Subcutaneous abdominal adipose tissue (tissue), 5 donors: ENCODE measurements at regions not wholly inside any gene's neighbourhood (a gene's known extent, or its start where the extent isn't known, plus 50 kb on each side); places are given as distances from the start of the nearest gene placed in this dataset.

Experiments used
- H3K27ac ChIP-seq: one replicate; pipeline ENCODE4 v1.7.0; 2013; ENCODE audit warnings: low read depth, mild to moderate bottlenecking, inconsistent platforms, low read length, moderate library complexity
- H3K27me3 ChIP-seq, 5 donors: one replicate each; pipeline ENCODE4 v1.7.0; 2013; ENCODE audit warnings: low read length in 5 of 5, inconsistent platforms in 1 of 5; ENCODE audit not compliant: control insufficient read depth in 5 of 5, insufficient read depth in 4 of 5
- H3K36me3 ChIP-seq, 5 donors: one replicate each; pipeline ENCODE4 v1.7.0; 2013; ENCODE audit warnings: low read length in 5 of 5; ENCODE audit not compliant: control insufficient read depth in 5 of 5, insufficient read depth in 5 of 5
- H3K4me1 ChIP-seq, 5 donors: one replicate each; pipeline ENCODE4 v1.7.0; 2013; ENCODE audit warnings: low read length in 5 of 5, mild to moderate bottlenecking in 3 of 5, moderate library complexity in 1 of 5; ENCODE audit not compliant: control insufficient read depth in 5 of 5, insufficient read depth in 5 of 5
- H3K4me3 ChIP-seq, 5 donors: one replicate each; pipeline ENCODE4 v1.7.0; 2013; ENCODE audit warnings: low read length in 5 of 5, low read depth in 1 of 5
- H3K9ac ChIP-seq, 5 donors: one replicate each; pipeline ENCODE4 v1.7.0; 2013; ENCODE audit warnings: low read length in 5 of 5, mild to moderate bottlenecking in 4 of 5, moderate library complexity in 3 of 5
- H3K9me3 ChIP-seq, 5 donors: one replicate each; pipeline ENCODE4 v1.7.0; 2013; ENCODE audit warnings: low read length in 5 of 5; ENCODE audit not compliant: control insufficient read depth in 5 of 5
- donor health status: healthy.
- donor health status: healthy.
- donor health status: healthy.
- donor health status: healthy.
- donor health status: healthy.

DNA sequence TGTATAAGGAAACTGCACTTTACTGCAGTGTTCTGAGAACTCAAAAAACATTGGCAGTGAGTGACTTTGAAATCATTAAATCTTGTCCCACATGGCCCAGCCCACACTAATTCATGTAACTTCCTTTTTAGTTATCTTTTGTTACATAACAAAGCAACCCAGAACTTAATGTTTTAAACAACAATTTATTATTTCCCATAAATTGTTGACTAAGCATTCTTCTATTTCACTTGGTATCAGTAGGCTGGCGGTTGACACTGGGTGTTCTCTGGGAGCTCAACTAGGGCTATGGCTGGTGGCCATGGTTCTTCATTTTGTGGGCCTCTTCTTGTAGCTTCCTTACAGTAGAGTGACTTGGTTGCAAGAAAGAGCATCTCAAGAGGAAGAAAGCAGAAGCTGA is 278.4 kb downstream of the RASEF start:
- Histone ChIP-seq H3K4me3 (no peak overlapping the region), H3K4me1 (no peaks in the 10 kb centered on the region), H3K27ac (no peak overlapping the region), H3K27me3 (no peaks in the 10 kb centered on the region), H3K36me3 (no peaks in the 10 kb centered on the region), H3K9ac (no peak overlapping the region), H3K9me3 (peaks cover 0 to 5% (median 3%) of the 10 kb centered on the region in 5 donors)

DNA sequence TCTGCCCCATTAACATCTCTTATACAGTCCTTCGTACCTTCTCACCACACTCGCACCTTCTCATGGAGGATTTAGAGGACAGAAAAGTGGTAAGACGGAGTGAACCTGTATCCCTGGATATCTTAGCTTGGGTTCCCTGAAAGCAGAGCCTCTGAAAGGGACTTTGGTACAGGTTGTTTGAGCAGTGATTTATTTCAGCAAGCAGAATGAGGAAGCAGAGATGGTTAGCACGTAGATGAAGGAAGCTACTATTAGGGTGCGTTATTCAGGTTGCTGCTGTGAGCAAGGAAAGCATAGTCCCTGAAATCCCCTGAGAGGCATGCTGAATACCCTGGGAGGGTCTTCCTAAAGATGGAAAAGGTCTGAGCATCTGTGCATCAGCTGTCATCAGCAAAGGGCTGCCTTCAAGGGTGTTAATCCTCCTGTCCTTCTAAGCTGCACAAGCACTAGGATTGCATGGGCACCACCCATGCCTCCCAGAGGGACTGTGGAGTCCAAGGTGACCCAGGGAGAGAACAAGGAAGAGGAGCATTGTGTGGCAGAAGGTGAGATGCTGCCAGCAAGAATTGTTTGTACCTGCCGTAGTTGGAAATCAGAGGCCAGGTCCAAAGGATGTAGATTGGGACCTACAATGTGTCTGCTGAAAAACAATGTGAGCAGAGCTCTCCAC is 273.7 kb downstream of the RASEF start:
- Histone ChIP-seq H3K9ac (no peak overlapping the region), H3K4me1 (no peaks in the 10 kb centered on the region), H3K27ac (no peak overlapping the region), H3K27me3 (no peaks in the 10 kb centered on the region), H3K36me3 (no peaks in the 10 kb centered on the region), H3K4me3 (no peak overlapping the region), H3K9me3 (peaks cover 0 to 3% (median 0%) of the 10 kb centered on the region in 5 donors)

DNA sequence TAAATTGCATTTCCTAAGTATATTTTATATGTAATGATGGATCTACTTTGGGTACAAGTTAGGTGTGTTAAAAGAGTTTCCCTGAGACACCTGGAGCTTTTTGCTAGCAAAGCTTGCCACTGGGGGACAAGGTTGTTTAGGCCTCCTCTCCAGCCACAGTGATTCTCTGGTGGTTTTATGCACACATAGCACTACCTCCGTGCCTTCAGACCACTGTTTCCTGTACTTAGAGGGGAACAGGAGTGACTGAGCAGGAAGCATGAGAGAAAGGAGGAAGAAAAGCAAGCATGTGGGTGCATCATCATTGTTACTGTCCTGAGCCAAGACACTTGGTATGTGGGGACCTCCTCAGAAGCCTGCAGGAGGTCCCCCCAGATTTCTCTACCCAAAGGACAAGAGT is 272.1 kb downstream of the RASEF start:
- no peaks in the 10 kb centered on the region for H3K27me3 ChIP-seq
- H3K9me3 ChIP-seq = no peaks in the 10 kb centered on the region
- no peak overlapping the region for H3K4me3 ChIP-seq
- no peaks in the 10 kb centered on the region for H3K4me1 ChIP-seq
- H3K27ac ChIP-seq = no peak overlapping the region
- no peaks in the 10 kb centered on the region for H3K36me3 ChIP-seq
- H3K9ac ChIP-seq = no peak overlapping the region

GRCh38 chr9:82791692-82792091 is 271.2 kb downstream of the RASEF start:
- no peaks in the 10 kb centered on the region for H3K9me3 ChIP-seq
- no peak overlapping the region for H3K9ac ChIP-seq
- H3K4me1 ChIP-seq = no peaks in the 10 kb centered on the region
- no peaks in the 10 kb centered on the region for H3K36me3 ChIP-seq
- no peak overlapping the region for H3K27ac ChIP-seq
- no peaks in the 10 kb centered on the region for H3K27me3 ChIP-seq
- no peak overlapping the region for H3K4me3 ChIP-seq

- no peak overlapping the region for H3K27ac ChIP-seq
- no peaks in the 10 kb centered on the region for H3K9me3 ChIP-seq
- H3K4me1 ChIP-seq = no peaks in the 10 kb centered on the region
- H3K36me3 ChIP-seq = no peaks in the 10 kb centered on the region
- H3K9ac ChIP-seq = no peak overlapping the region
- no peaks in the 10 kb centered on the region for H3K27me3 ChIP-seq
- no peak overlapping the region for H3K4me3 ChIP-seq
Observed at GRCh38 chr9:82797534-82797933, 265.4 kb downstream of the RASEF start.

DNA sequence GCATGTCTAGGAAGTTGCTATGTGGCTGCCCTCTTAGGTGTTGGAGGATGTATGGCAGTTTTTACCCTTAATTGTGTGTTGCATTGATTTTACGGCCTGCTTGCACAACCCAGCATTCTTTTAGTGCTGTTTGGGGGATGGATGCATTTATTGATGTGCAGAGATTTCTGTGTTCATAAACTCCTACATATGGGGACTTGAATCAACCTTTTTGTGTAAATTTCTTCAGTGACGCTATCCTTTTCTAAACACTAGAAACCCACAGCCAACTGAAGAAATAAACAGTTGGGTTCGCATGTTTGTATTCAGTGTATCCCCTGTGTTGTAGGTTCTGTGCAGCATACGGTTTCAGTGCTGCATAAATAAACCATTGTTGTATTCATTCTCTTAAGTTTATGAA is 263.7 kb downstream of the RASEF start:
- Histone ChIP-seq H3K4me3 (no peak overlapping the region), H3K36me3 (no peaks in the 10 kb centered on the region)

GRCh38 chr9:82805027-82805426 is 257.9 kb downstream of the RASEF start:
- H3K36me3 ChIP-seq = no peaks in the 10 kb centered on the region
- H3K9me3 ChIP-seq = no peaks in the 10 kb centered on the region
- H3K27me3 ChIP-seq = no peaks in the 10 kb centered on the region
- no peak overlapping the region for H3K9ac ChIP-seq
- no peak overlapping the region for H3K27ac ChIP-seq
- no peaks in the 10 kb centered on the region for H3K4me1 ChIP-seq
- H3K4me3 ChIP-seq = no peak overlapping the region

More for the DNA sequence above, 263.7 kb downstream of the RASEF start:
- Histone ChIP-seq H3K27me3 (no peaks in the 10 kb centered on the region), H3K4me1 (no peaks in the 10 kb centered on the region), H3K9ac (no peak overlapping the region), H3K27ac (no peak overlapping the region), H3K9me3 (no peaks in the 10 kb centered on the region)

- no peak overlapping the region for H3K27ac ChIP-seq
- H3K27me3 ChIP-seq = no peaks in the 10 kb centered on the region
- no peaks in the 10 kb centered on the region for H3K36me3 ChIP-seq
- H3K9ac ChIP-seq = no peak overlapping the region
- no peaks in the 10 kb centered on the region for H3K4me1 ChIP-seq
- H3K9me3 ChIP-seq = no peaks in the 10 kb centered on the region
- H3K4me3 ChIP-seq = no peak overlapping the region
Observed at GRCh38 chr9:82808478-82808877, 254.5 kb downstream of the RASEF start.

DNA sequence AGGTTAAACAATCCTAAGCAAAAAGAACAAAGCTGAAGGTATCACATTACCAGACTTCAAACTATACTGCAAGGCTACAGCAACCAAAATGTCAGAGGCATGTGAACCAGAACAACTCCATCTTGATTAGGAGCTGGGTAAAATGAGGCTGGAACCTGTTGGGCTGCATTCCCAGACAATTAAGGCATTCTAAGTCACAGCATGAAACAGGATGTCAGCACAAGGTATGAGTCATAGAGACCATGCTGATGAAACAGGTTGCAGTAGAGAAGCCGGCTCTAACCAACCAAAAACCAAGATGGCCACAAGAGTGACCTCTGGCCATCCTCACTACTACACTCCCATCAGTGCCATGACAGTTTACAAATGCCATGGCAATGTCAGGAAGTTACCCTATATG is 252.0 kb downstream of the RASEF start:
- no peaks in the 10 kb centered on the region for H3K27me3 ChIP-seq
- no peaks in the 10 kb centered on the region for H3K9me3 ChIP-seq
- H3K9ac ChIP-seq = no peak overlapping the region
- H3K4me3 ChIP-seq = no peak overlapping the region
- no peaks in the 10 kb centered on the region for H3K4me1 ChIP-seq
- H3K27ac ChIP-seq = no peak overlapping the region
- H3K36me3 ChIP-seq = no peaks in the 10 kb centered on the region

DNA sequence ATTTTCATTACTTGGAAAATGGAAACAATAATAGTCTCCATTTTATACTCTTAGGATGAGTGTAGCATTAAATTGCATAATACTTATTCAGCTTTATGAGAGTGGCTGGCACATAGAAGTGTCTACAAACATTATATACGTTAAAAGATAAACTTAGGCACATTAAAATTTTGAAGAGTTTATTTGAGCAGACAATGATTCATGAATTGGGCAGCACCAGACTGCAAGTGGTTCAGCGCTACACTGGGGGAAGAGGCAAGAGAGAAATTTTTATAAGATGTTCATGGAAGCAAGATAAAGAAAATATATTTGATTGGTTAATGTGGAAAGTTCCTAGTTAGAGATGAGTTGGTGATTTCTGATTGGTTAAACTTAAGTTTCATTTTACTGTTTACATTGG is 243.7 kb downstream of the RASEF start:
- Histone ChIP-seq H3K36me3 (no peaks in the 10 kb centered on the region), H3K9ac (no peak overlapping the region), H3K4me1 (no peaks in the 10 kb centered on the region), H3K9me3 (no peaks in the 10 kb centered on the region), H3K4me3 (no peak overlapping the region), H3K27ac (no peak overlapping the region), H3K27me3 (no peaks in the 10 kb centered on the region)

DNA sequence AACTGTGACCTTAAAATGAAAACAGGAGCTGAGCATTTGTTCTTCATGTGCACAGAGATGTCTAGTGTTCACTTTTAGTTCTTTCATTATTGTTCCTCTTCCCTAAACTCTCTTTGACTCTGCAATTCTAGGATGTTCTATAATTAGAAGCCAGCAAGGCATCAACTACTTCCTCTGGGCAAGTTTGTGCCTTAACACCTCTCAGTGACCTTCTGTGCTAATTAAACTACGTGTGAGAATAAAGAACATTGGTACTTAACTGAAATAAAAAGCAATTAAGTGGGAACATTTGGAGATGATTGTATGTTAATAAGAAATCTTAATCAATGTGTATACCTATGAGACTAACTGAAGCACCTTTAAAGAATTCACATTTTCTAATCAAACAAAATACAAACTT is 242.8 kb downstream of the RASEF start:
- Histone ChIP-seq H3K9me3 (no peaks in the 10 kb centered on the region), H3K9ac (no peak overlapping the region), H3K4me1 (no peaks in the 10 kb centered on the region), H3K36me3 (no peaks in the 10 kb centered on the region), H3K27me3 (no peaks in the 10 kb centered on the region), H3K27ac (no peak overlapping the region), H3K4me3 (no peak overlapping the region)
